Omental fat pad (tissue), 3 donors: ENCODE measurements at regions not wholly inside any gene's neighbourhood (a gene's known extent, or its start where the extent isn't known, plus 50 kb on each side); places are given as distances from the start of the nearest gene placed in this dataset.

Experiments used
- ATAC-seq: fragments of 150-250 bp; one replicate; pipeline ENCODE4 v1.9.1; 2016; ENCODE audit warnings: mild to moderate bottlenecking, moderate library complexity; ENCODE audit not compliant: low FRiP score
- DNase-seq: peaks from one replicate; pipeline ENCODE4 v3.0.0-alpha.2; 2019; ENCODE audit warnings: low spot score
- CTCF ChIP-seq, 3 donors: fragments of 450-650 bp; IDR thresholded peaks; one replicate each; pipeline ENCODE4 v1.5.1; 2016 to 2017; ENCODE audit warnings: antibody characterized with exemption in 3 of 3, mild to moderate bottlenecking in 3 of 3, moderate library complexity in 2 of 3

- TF ChIP-seq CTCF (IDR thresholded peaks at IDR 0.05), result no peak
- DNase-seq (no peak), ATAC-seq (no peak)
Measured at GRCh38 chr11:43579171-43579918, 101.2 kb upstream of the HSD17B12 start.

GRCh38 chr11:43579919-43580276 lies 100.6 kb upstream of the HSD17B12 start:
- no peak for DNase-seq
- TF ChIP-seq CTCF (IDR thresholded peaks at IDR 0.05), result no peak

DNA sequence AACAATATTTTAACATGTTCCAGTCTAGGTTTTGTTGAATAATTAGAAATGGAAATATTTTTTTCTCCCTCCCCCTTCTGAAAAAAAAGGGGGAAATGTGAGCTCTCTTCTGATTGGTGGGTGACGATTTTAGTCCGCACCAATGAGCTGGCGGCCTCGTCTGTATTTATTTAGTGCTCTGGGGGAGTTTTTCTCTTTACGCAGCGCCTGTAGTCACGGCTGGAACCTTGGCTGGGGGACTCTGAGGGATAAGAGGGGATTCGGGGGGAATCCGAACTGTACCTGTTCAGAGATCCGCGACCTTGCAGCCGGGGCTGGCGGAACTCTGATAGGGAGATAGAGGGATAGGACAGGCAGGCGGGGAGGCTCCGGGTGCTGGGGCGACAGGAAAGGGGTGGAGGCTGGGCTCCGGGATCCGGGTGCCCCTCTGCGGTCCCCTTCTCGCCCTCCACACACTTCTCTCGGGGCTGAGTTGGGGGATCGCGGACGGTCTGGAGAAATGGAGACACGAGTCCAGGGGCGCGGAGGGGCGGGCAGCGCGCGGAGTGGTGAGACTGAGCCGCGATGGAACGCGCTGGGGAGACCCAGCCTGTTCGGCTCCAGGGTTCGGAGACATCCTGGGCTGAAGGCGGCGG lies 99.7 kb upstream of the HSD17B12 start:
- DNase-seq (no peak), ATAC-seq (no peak)
- no peak for TF ChIP-seq CTCF (IDR thresholded peaks at IDR 0.05)

More at GRCh38 chr11:43579919-43580276, 100.6 kb upstream of the HSD17B12 start:
- ATAC-seq, result no peak

DNA sequence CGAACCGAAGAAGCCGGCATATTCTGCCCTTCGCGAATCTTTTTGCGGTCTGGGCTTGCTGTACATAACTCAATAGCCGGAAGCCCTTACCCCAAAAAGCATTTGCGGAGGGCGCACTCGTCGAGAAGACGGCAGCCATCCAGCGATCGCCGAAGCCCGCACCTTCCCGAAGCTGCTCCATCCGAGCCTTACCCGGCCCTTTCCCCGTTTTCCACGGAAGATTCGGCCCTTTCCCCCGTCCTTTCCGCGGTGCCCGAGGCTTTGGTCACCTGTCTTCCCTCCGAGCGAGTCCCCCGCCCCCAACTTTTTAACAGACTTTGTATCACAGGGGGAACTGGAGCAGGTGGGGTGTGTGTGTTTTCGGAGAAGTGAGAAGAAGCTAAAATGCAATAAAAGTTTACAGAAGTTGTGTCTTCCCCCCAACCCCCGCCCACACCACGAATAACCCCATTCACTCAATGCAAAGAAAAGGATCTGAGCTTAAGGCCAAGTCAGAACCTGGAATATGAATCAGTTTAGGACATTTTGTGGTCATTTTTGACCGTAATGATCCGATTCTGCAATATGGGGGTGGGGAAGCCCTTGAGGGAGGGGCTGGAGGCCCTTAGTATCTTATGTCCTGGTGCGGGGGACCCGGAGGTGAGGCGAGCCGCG lies 99.0 kb upstream of the HSD17B12 start:
- TF ChIP-seq CTCF (IDR thresholded peaks at IDR 0.05), result no peak
- no peak for DNase-seq
- ATAC-seq, result no peak

DNA sequence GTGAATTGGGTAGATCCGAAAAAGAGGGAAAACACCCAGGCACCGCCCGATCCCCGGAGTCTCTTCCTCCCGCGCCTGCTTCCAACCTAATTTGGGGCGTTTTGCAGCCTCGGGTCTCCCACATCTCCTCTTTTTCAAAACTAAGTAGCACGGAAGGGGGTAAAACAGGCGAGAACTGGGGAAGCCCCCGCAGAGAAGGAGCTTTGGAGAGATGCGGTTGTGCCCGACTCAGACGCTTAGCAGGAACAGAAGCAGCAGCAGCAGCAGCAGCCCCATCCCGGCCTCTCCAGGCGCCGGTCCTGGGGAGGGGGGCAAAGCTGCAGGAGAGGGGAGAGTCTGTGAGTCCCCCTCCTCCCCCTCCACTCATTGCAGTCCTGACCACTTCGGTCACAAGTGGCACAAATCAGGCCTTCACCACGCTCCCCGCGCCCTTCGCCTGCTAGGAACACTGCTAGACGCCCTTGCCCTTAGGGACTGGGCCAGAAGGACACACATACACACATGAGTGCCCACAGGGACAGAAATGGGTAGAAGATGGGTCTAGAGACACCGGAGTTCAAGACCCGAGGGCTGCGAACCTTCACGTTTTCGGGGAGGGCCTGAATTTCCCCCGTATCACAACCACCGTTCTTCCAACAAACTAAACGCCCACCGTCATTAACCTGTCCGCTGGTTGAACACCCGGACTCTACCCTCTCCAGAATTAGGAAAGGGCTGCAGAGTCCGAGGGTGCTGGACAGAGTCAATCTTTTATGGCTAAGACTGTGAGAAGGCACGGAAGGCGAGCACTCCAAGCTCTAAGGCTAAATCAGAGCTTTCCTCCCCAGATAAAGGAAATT lies 98.3 kb upstream of the HSD17B12 start:
- TF ChIP-seq CTCF (IDR thresholded peaks at IDR 0.05), result no peak
- DNase-seq (no peak), ATAC-seq (no peak)

- ATAC-seq, result no peak
- no peak for DNase-seq
- no peak for TF ChIP-seq CTCF (IDR thresholded peaks at IDR 0.05)
Measured at GRCh38 chr11:43582863-43583462, 97.6 kb upstream of the HSD17B12 start.
